ENCODE measurements at regions not wholly inside any gene's neighbourhood (a gene's known extent, or its start where the extent isn't known, plus 50 kb on each side); places are given as distances from the start of the nearest gene placed in this dataset.
"Not testable (repeated sequence)": the region's sequence is repeated elsewhere in the genome, so short reads cannot be mapped to it uniquely, and the experiment has no call there.

DNA sequence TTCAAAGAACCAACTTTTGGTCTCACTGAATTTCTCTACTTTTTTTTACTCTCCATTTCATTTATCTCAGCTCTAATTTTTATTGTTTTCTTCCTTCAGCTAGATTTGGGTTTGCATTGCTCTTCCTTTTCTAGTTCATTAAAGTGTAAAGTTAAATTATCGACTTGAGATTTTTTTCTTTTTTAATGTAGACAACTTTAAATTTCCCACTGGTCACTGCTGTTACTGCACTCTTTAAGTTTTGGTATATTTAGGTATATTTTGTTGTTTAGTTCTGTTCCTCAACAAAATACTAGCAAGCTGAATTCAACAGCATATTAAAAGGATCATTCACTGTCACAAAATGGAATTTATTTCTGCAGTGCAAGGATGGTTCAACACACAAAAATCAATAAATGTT lies 572.0 kb upstream of the DIAPH2 start:
- intact Hi-C loops (cut with DNase I) = no loop called here
- no peak for DNase-seq
- ATAC-seq = no peak

DNA sequence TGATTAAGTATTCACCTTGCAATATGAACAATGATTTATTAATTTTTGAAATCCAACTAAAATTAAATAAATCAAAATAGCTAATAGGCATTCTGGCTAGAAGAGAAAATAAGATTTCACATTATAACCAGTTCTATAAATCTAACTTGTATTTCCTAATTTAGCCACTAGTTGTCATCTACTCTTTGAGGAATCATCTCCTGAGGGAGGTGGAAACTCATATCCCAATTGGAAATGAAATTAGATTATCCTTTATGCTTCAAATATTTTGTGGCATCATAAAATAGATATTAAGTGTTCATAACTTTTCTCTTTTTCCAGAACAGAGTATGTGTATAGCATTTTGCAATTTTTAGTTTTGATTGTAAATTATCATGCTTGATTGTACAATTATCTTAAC lies 558.5 kb upstream of the DIAPH2 start:
- intact Hi-C loops (cut with DNase I) = no loop called here
- DNase-seq (no peak), ATAC-seq (no peak)

DNA sequence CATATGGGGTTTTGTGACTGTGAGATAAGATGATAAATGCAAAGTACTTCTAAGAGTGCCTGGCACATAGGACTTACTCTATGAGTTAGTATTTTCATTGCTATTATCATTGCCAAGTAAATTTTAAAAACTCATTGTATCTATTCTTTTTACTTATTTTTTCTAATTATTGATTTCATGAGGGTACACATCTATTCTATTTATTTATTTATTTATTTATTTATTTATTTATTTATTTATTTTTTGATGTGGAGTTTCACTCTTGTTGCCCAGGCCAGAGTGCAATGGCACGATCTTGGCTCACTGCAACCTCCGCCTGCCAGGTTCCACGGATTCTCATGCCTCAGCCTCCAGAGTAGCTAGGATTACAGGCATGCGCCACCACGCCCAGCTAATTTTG lies 556.6 kb upstream of the DIAPH2 start:
- intact Hi-C loops (cut with DNase I); ATAC-seq; DNase-seq: not testable (repeated sequence)

DNA sequence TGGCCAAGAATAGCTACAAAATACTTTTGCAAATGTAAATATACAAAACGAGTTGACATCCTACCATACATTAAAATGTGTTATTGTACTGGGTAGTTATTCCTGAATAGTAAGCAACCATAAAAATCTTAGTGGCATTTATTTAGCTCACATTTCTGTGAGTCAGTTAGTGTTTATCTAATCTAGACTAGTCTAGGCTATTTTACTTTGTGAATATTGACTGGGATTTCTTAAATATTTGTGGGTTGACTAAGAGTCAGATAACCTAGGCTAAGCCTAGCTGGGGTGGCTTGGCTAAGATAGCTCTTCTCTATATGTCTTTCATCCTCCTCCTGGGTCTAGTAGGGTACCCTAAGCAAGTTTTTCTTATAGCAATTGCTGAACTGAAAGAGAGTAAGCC lies 543.8 kb upstream of the DIAPH2 start:
- intact Hi-C loops (cut with DNase I) = no loop called here
- DNase-seq = no peak
- no peak for ATAC-seq

DNA sequence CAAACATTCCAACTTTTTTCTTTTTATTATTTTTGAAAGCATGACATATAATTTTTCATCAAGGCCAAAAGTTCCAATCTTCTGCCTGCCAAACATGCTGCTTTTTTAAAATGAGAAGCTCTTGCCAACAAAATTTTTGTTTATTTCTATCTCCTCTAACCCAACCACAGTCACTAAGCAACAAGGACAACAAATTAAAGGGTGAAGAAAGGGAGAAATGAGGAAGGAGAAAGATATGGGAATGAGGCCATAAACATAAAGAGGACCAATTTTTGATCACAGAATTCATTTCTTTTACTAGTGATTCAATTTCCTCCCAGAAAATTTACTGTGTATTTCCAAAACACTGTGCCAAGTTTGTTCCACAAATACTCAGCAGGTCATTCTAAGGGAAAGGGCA lies 537.0 kb upstream of the DIAPH2 start:
- peak; percentile 38 to 50 for ATAC-seq
- DNase-seq = no peak
- intact Hi-C loops (cut with DNase I) = no loop called here

DNA sequence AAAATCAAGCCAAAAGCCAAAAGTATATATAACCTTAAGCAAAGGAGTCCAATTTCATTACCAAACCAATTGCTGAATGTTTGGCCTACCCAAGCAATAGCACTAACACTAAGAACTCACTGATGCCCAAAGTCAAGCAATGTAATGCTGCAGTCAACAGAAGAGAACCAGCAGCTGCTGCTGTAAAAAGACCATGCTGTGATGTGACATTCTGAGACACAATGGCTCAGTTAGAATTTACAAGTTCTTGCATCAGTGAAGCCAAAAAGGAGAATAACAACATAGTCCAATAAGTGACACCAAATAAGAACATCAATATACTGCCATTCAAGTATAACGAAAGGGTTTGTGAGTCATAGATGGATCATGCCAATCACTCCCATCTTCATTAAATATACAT lies 514.0 kb upstream of the DIAPH2 start:
- DNase-seq = no peak
- no peak for ATAC-seq
- intact Hi-C loops (cut with DNase I) = no loop called here

DNA sequence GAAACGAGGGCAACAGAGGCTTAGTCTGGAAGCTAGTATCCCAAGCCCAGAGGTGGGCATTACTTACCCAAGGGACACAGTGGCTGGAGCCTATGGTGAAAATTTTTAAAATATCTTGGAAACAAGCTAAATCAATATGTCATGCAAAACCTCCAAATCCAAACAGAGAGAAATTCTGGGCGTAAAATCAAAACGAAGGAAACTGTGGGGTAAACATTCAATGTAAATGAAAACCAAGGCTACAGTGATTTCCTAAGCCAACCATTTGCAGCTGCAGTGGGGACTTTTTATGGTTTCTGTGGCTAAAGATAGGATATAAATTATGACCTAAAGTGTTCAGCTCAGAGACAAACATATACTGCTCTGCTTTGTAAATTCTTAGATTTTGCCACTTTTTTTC lies 507.7 kb upstream of the DIAPH2 start:
- no peak for DNase-seq
- intact Hi-C loops (cut with DNase I) = no loop called here
- ATAC-seq = no peak

DNA sequence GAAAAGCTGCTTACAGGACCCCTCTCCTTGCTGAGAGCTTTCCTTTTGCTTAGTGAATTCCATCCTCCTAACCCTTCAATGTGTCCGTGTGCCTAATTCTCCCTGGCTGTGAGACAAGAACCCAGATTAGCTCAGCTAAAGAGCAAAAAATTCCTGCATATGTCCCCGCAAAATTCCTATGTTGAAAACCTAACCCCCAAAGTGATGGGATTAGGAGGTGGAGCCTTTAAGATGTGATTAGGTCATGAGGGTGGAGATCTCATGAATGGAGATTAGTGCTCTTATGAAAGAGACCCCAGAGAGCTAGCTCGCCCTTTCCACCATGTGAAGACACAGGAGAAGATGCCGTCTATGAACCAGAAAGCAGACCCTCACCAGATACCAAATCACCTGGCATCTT lies 503.0 kb upstream of the DIAPH2 start:
- intact Hi-C loops (cut with DNase I) = no loop called here
- ATAC-seq (no peak), DNase-seq (no peak)

DNA sequence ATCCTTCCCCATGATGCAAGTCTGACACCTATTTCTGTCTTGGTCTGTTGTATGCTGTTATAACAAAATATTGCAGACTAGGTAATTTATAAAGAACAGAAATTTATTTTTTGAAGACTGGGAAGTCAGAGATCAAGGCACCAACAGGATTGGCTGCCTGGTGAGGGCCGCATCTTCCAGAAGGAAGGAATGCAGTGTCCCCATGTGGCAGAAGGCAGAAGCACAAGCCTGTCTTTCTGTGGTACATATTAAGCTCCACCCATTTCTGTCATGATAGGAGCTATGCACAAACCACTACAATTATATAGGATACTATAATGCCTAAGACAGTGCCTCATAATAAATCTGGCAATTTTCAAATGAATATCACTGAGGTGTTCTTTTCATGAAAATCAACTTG lies 502.3 kb upstream of the DIAPH2 start:
- ATAC-seq (no peak), DNase-seq (no peak)
- intact Hi-C loops (cut with DNase I) = no loop called here

DNA sequence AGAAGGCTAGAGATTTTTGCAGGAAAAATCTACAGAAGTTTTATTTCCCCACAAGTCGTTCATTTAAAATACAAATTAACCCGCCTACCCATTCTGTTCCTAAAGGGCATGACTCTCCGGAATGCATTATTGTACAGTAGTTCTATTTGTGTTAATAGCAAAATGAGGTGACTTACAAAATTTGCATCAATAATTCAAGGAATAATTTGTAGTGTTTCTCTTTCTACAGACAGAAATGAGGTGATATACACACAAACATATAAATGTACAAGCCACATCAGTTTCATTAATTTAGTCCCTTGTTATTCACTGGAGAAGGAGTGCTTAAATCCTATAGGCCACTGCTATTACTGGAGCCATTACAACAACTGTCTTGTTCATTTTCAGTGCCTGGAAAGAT lies 501.3 kb upstream of the DIAPH2 start:
- ATAC-seq (no peak), DNase-seq (no peak)
- intact Hi-C loops (cut with DNase I) = no loop called here

DNA sequence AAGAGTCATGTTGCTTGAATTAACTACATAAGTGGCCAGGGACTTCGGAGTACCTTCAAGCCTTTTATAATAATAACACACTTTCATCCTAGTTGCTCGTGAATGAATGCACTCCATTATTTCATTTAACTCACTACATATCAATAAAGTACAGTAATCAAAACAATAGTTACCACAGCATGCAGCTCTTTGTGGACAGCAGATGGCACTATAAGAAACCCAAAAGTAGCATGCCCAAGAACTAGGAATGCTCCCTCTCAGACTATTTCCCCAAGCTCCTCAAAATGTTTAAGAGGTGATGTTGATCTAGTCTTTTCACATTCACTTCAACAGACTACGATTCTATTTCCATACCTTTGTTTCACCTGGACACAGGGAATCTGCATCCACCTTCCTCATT lies 500.8 kb upstream of the DIAPH2 start:
- DNase-seq = no peak
- no peak for ATAC-seq
- intact Hi-C loops (cut with DNase I) = no loop called here

DNA sequence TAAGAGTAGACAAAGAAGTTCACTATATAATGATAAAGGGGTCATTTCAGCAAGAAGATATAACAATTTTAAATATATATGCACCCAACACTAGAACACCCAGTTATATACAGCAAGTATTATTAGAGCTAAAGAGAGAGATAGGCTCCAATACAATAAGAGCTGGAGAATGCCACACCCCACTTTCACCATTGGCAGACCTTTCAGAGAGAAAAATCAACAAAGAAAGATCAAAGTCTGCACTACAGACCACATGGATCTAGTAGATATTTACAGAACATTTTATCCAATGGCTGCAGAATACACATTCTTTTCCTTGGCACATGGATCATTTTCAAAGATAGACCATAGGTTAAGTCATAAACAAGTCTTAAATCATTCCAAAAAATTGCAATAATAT lies 479.7 kb upstream of the DIAPH2 start:
- intact Hi-C loops (cut with DNase I) = no loop called here
- no peak for ATAC-seq

DNA sequence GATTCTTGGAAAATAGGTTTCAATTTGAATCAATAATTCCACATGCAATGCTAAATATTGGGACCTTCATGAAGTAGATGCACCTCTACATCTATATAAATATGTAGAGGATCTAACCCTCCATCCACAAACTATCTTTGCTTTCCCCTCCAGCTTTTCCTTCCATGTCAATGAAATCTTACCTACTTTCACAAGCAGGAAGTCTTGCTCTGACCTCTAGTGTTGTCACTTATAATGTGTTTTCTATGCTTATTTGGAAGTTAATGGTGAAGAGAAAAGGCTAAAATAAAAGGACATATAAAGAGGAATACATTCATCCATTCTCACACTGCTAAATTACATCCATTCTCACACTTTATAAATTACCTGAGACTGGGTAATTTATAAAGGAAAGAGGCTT lies 472.7 kb upstream of the DIAPH2 start:
- no peak for ATAC-seq
- no peak for DNase-seq
- intact Hi-C loops (cut with DNase I) = no loop called here

More for the DNA sequence above, 479.7 kb upstream of the DIAPH2 start:
- DNase-seq = no peak

DNA sequence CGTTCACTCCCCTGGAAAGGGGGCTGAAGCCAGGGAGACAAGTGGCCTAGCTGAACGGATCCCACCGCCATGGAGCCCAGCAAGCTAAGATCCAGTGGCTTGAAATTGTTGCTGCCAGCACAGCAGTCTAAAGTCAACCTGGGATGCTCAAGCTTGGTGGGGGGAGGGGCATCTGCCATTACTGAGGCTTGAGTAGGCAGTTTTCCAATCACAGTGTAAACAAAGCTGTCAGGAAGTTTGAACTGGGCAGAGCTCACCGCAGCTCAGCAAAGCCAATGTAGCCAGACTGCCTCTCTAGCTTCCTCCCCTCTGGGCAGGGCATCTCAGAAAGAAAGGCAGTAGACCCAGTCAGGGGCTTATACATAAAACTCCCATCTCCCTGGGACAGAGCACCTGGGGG lies 470.0 kb upstream of the DIAPH2 start:
- DNase-seq; intact Hi-C loops (cut with DNase I); ATAC-seq: not testable (repeated sequence)

DNA sequence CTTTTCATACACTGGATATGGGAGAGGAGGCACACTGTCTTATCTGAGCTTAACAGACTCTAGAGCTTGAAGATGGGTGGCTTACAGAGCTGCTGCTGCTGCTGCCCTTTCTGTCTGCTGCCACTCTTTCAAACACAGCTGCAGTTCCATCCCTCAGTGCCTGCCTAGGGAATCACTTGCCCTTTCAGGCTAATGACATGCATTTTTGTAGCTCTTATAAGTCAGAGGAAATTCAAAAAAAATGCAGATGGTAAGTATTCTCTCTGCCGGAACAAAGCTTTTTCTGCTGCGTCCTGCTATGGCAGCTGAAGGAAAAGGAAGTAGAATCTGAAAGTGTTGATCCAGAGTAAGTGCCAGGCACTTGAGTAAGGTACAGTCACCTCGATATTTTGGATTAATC lies 460.4 kb upstream of the DIAPH2 start:
- no peak for DNase-seq
- intact Hi-C loops (cut with DNase I) = no loop called here
- ATAC-seq = no peak

DNA sequence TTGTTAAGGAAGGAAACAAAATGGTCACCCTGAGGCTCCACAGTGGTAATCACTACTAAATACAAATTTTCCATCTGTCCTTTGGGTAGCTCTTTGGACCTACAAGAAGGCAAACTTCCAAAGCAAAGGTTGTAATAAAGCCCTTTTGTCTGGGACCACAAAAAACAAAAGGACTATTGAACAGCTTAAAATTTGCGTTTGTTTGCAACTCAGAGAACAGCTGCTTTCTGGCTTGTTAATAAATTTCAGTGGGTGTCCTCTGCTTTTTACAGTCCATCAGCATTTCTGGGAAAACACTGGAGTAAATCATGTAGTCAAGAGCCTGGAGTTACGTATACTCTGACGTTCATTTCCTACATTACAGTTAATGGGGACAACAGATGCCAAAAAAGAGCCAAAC lies 439.7 kb upstream of the DIAPH2 start:
- DNase-seq = no peak
- no peak for ATAC-seq
- intact Hi-C loops (cut with DNase I) = no loop called here

DNA sequence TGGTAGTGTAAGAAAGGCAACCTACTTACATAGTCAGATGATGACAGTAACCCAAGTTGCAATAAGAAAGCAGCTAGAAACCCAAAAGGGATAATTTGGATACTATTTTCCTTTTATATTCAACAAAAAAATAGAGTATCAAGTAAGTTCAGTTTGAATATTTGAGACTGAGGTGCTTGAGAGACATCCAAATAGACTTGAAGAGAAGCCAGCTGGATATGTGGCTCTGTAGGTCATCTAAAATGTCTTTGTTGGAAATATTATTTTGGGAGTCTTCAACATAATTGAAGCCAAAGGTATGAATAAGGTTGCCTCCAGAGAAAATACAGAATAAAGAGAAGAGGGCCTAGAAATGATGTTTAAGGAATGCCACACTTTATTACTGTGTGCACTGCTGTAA lies 438.2 kb upstream of the DIAPH2 start:
- DNase-seq (no peak), ATAC-seq (no peak)
- intact Hi-C loops (cut with DNase I) = no loop called here

Data from left cardiac atrium (tissue), 4 donors.